NCI-H526 treated with DMSO at 0.1 percent for 48 hours (cell line): ENCODE measurements at regions not wholly inside any gene's neighbourhood (a gene's known extent, or its start where the extent isn't known, plus 50 kb on each side); places are given as distances from the start of the nearest gene placed in this dataset.
A peak's percentile ranks its signal among the peaks of the same experiment; 100 is the strongest.

Source experiments
- DNase-seq: peaks from one replicate; lab custom pipeline; 2025; lab: John Stamatoyannopoulos, UW

GRCh38 chr13:50319635-50320255 lies 304.5 kb downstream of the KCNRG start:
- DNase-seq = no peak

- no peak for DNase-seq
Observed at GRCh38 chr13:50320271-50320862, 305.1 kb downstream of the KCNRG start.

DNA sequence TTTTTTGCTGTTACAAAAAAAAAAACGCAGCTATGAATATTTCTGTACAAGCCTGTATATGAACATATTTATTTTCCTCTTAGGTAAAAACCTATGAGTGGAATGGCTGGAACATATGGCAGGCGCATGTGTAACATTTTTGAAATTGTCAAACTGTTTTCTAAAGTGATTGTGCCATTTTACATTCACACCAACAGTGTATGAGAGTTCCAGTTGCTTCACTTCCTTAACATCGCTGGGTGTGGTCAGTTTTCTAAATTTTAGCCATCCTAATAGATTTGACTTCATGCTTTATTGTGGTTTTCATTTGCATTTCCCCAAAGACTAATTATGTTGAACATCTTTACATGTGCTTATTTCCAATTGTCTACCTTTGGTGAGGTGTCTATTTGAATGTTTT lies 306.8 kb downstream of the KCNRG start:
- DNase-seq = no peak

DNA sequence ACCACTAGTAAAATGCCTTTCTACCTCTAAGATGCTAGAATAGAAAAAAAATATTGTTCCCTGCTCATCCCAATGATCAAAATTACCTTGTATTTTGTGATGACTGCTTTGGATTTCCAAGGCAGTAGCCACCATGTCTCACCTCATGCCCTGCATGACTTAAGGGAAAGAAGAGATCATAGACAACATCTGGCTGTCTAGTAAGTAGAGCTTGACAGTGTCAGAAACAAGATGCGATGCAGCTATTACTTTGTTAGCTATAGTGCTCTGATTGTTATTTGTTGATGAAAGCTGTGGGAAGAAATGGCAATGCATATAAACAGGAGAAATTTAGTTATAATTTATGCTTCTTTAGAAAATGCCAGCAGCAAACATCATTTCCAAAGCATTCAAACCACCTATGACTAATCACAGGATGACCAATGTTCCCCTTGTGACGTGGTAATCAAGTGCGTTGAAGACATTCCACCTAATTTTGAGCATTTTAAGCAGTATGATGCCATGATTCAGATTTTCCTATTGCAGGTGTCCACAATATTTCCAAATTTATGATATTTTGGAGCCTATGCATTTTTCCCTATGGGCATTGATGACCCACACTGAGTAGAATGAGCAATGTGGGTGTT lies 308.3 kb downstream of the KCNRG start:
- DNase-seq = no peak

- no peak for DNase-seq
Observed at GRCh38 chr13:50326271-50326670, 311.0 kb downstream of the KCNRG start.

GRCh38 chr13:50326811-50327210 lies 311.6 kb downstream of the KCNRG start:
- no peak for DNase-seq

GRCh38 chr13:50334115-50334778 lies 319.0 kb downstream of the KCNRG start:
- DNase-seq = no peak

- no peak for DNase-seq
Observed at GRCh38 chr13:50334944-50335343, 319.7 kb downstream of the KCNRG start.

GRCh38 chr13:50339271-50339670 lies 324.0 kb downstream of the KCNRG start:
- no peak for DNase-seq

- peak; percentile 85 for DNase-seq
Observed at GRCh38 chr13:50340146-50340545, 324.9 kb downstream of the KCNRG start.

DNA sequence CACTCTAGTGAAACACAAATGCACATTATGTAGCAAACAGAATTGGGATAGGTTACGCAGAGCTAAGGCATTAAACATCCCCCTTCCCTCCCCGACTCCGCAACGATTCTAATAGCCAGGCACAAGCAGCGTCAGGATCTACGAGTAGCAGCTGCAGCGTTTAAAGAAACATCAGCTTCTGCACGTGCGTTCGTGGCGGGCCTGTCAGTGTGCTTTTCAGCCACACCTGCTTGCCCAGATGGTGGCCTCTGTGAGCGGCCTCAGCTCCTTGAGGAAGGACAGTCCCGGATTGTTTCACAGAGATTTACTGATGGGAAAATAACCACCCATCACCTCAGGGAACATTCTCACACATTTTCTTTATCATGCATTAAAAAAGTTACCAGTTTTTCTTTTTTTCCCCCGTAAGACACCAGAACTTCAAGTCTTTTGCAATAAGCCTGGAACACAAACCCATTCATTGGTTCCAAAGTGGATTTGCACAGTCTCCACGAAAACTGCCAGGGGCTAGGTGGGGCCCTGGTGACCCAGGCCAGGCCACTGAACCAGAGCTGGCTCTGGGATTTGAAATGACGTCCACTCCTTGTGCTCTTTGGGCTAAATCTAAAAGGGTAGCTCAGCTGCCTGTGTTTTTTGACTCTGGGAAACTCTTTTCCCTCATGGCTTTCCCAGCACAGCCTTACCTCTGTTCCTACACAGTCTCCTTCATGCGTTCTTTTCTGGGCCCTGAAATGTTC lies 325.5 kb downstream of the KCNRG start:
- peak; percentile 73 for DNase-seq

GRCh38 chr13:50341526-50341925 lies 326.3 kb downstream of the KCNRG start:
- no peak for DNase-seq

DNA sequence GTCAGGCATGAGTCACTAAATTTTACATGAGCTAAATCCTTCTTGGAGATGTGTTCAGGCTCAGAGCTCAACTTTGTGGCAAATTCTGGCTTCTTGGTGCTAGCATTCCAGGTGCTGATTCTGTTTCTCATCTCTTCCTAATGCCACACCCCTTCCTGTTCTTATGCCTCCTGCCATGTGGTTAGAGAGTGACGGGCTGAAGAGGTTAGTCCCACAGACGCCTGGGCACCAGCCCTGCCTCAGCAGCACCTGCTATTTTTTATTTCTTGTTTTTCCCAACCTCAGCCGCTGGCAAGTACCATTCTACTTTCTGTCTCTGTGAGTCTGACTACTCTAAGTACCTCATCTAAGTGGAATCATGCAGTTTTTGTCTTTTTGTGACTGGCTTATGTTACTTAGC lies 329.5 kb downstream of the KCNRG start:
- no peak for DNase-seq

GRCh38 chr13:50345804-50346203 lies 330.6 kb downstream of the KCNRG start:
- no peak for DNase-seq

- no peak for DNase-seq
Observed at GRCh38 chr13:50348371-50348770, 333.1 kb downstream of the KCNRG start.

- no peak for DNase-seq
Observed at GRCh38 chr13:50352720-50353480, 337.7 kb downstream of the KCNRG start.

DNA sequence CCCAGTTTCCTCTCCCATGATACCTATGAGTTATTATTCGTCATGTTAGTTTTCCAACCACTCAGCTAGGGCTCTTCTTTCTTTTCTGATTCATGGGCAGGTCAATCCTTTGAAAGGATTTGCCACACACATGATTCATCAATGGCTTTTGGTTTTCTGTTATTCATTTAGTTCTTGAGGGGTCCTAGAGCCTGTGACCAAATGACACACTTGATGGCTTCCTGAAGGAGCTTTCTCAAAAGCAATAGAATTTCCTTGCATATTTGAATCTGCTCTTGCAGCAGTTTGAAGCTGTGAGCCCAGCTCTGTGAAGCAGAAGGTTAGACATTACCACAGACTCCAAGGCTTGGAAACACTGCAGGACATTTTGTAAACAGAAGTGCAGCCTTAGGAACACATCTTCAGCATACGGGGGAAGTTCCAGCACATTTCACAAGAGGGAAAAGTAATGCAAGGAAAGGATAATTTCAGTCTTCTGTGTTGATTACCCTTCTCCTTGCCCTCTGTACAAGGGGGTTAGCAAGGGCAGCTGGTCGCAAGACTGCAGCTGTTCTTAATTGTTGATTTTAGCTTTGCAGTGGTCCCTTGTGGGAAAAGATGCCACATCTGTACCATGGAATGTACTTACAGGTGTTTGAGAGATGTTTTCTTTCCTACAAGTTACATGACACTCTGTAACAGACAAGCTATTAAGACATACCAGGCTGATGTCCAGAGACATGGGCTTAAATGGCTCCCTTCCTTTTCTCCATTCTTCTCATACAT lies 338.6 kb downstream of the KCNRG start:
- no peak for DNase-seq

DNA sequence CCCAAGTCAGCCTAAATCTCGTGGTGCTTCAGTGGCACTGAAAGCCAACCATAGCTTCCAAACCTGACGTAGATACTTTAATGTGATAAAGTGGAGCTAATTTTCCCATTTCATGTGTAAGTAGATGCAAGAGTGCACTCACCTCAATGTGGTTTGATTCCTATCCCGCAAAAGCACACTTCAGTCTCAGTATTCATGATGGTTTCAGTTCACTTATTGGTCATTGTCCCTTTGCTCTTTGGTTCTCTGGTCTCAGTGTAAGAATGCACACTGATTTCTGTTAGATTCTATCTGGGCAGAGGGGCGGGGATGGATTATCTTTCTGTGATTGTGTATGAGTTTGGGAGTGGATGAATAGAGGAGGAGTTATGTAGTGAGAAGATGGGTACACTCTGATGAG lies 340.6 kb downstream of the KCNRG start:
- no peak for DNase-seq

DNA sequence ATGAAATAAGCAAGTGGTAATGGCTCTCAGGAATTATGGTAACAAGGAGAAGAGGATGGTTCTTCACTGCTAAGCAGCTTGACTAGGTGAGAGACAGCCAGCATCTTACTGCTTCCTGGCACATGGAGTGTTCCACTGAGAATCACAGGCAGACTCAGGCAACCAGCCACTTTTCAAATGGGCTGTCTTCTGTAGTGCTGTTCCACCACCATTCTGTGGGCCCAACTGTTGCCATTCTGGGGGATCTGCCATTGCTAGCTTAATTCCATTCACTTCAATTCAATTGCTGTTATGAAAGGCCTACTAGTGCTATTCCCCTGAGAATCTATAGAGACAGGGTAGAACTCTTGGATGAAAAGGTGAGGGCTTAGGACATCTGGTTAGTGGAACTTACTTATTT lies 341.9 kb downstream of the KCNRG start:
- no peak for DNase-seq

- DNase-seq = peak; percentile 68
Observed at GRCh38 chr13:50357586-50358118, 342.4 kb downstream of the KCNRG start.
